GM21786 (cell line): ENCODE measurements at regions not wholly inside any gene's neighbourhood (a gene's known extent, or its start where the extent isn't known, plus 50 kb on each side); places are given as distances from the start of the nearest gene placed in this dataset.

ENCODE experiments used
- ATAC-seq: cut with Tn5 transposase; IDR thresholded peaks from one replicate; pipeline ENCODE4 v1.9.1; 2021; ENCODE audit not compliant: unreplicated experiment

DNA sequence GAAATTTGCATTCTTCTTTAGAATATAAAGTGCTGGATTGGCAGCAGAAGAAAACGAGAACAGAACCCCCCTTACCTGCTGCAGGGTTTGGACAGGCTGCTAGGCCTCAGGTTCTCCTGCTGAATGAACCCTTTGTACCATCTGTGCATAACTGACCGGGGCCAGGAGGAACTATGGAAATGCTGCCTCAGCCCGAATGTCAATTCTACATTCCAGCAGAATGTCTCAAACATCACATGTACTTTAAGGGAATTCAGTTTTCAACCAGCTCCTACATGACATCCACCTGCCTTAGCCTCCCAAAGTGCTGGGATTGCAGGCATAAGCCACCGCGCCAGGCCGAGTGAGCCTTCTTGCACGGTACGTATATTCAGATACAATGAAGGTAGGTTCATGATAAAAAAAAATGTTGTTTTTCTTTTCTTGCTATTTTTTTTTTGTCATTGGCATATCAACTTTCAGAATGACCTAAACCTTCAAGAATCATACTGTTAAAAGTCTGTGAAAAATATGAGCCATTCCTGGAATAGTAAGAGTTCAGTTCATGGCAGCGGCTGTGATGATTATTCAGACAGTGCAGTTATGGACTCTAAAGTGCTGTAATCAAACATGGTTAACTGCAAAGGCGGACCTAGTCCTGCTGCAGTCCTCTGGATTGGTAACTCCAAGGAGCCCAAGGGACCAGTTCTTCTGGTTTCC lies 84.4 kb upstream of the TNS3 start:
- ATAC-seq: no peak

DNA sequence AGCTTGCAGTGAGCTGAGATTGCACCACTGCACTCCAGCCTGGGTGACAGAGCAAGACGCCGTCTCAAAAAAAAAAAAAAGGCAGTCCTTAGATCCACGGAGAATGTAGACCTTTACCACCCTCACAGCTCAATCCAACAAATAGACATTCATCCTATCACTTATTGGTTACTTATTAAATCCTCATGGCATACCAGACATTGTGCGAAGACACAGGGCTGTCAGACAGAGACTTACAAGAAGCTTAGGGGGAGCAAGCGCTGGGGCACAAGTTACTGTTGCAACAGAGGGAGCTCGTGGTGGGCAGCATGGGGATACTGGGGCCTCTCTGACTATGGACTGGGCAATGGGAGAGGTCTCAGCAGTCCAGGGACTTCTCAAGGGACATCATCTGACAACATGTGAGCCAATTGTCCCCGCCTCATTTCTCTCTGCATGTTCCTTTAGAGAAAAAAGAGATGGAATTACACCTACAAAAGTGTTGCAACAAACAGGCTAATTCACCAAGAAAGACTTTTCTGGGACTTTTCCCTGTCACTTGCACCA lies 82.8 kb upstream of the TNS3 start:
- no peak for ATAC-seq

DNA sequence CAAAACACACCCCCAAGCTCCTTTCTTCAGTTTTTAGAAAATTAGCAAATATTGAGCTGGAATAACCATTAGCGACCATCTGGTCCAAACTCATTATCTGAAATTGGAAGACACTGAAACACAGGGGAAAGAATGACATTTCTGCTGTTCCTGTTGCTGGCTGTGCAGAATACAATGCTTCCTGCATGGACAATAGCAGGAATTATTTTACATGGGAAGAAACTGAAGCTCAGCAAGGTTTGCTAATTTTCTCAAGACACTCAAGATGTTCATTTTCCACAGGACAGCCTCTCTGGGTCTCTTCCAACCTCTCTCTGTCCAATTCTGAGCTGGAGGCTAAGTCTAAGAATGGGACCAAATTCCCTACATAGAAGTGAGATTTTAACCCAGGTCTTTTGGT lies 81.9 kb upstream of the TNS3 start:
- no peak for ATAC-seq

DNA sequence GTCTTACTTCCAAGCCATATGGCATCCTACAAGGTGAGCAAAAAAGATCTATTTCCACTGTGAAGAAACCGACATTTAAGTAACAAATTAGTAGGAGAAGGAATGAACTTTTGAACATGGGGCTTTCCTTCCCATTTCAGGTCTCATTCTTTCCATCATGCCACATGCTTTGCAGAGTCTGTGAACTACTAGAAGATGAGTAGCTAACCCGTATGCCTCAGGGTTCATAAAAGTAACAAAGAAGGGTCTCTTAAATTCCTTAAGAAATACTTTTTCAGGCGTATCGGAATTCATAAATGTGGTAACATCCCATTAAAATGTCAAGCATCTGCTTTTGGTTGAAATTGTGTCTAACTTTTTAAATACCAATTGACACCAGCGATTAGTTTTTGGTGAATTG lies 81.3 kb upstream of the TNS3 start:
- ATAC-seq: no peak

DNA sequence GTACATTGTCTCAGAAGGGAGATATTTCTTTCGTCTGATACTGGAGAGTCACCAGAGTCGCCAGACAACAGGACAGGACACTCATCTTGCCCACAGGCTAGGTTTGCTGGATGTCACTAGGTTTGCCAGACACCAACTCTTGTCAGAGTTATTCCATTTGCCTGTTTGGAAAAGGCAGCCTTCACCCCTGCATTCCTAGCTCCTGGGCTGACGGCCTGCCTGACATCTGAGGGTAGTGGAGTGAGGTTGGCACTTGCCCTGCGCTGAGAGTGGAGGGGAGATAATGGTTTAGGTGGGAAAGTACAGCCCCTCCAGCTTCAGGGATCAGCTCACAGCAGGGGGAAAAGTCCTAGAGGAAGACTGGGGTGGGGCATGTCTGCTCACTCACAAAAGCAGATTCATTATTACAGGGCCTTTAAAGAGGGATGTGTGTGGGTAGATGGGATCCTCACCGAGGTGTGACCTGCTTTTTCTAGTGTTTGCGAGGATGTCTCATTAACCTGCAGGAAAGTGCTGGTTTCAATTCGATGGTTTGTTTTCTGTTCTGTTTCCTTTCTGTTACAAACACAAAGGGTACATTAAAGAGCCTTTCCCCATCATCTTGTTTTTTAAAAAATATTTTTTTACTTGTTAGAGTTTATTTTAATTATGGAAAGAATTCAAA lies 79.3 kb upstream of the TNS3 start:
- no peak for ATAC-seq

DNA sequence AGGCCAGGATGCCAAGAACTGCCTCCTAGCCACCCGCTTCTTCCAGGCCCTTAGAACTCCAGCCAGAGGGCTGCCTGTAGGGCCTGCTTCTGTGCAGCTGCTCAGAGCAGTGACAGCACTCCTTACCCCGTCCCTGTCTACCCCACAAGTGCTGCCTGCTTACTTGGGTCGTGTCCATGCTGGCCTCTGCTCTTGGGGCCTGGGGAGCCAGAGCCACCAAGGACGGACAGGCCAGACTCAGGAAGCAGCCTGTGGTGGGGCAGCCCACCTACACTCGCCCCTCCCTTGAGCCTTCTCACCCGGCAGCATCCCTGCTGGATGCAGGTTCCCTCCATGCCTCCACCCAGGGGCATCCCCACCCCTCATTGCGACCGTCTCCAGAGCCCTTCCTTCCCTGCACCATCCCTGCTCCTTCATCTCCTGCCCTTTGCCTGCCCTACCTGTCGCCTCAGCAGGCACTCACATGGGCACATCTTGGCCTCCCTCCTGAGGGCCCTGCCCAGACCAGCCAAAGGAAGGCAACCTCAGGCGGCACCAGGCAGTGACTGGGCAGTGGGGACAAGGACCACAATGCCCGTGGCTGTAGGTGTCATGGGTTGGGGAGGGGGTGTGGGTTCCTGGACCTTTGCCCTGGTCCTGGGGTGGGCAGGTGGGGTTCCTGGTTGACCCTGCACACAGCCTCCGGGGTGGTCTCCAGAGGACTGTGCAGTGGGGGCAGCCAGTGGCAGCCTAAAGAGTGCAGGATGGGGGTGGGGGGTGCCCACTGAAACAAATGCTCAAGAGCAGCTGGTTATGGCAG lies 78.0 kb upstream of the TNS3 start:
- no peak for ATAC-seq

DNA sequence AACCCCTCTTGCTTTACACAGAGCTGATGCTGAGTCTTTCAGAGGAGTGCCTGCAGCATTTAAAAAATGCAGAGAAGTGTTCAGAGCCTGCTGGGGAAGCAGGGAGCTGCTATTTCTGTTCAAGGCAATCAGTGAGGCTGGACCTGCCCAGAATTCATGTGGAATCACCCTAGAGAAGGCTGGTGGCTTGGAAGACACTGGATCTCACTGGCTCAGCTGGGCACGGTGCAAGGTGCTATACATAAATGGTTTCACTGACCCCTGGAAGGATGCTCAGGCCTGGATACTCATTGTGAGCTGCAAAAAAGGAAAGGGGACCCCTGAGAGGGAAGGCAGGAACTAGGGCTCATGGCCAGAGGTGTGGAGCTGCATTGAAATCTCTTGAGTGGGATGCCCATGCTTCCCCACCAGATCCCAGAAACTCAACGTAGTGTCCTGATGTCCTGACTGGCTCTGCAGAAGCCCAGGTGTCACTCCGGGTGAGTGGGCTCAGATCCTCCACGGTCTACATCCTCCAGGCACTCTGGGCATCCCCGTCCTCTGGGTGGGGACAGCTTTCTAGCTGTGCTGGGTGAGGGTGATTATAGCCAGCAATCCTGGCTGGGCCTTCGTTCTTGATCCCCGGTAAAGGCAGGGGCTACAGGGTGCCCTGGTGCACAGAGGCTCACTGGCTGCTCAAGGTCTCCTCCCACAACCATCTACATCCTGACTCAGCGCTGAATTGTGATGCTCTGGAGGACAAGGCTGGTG lies 77.2 kb upstream of the TNS3 start:
- no peak for ATAC-seq

DNA sequence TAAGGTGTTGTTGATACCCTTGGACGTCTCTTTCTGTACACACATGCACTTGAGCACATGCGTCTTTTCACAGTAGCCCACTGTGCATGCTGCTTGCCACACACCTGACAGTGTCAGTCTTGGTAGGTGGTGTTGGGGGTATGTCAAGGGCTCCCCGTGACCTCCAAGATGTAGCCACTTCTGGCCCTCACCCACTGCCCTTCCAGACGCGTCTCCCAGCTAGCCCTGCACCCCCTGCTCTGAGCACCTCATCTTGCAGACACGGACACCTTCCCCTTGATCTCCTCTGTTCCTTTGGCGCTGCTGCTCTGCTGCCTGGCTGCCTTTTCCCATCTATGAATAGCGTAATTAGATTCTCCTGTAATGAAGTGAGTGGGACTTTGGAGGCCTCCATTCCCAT lies 75.2 kb upstream of the TNS3 start:
- ATAC-seq: no peak

DNA sequence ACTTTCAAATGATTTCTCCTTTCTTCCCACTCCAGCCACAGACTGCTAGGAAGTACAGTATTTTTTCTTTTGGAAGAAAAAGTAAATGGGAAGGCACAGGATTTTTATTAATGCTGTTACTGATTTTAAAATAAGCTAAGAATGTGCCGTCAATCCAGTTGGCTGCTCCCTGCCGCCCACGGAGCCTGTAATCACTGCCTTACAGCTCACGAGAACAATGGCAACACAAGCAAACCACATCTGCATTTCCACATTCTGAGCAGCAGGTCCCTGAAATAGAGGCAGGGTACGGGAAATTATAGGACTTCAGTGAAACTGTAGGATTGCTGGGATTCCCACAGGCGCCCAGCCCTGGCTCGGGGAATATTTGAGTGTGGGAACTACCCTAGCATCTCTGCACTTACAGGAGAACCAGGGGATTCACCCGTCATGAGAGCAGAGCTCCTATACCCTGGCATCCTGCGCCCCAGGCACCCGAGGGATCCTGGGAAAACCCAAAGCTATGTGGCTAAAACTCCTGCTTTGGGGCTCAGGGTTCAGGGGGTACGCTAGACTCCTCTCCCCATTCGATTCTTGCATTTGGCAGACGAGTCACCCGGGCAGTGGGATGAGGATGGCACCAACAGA lies 72.9 kb upstream of the TNS3 start:
- no peak for ATAC-seq

DNA sequence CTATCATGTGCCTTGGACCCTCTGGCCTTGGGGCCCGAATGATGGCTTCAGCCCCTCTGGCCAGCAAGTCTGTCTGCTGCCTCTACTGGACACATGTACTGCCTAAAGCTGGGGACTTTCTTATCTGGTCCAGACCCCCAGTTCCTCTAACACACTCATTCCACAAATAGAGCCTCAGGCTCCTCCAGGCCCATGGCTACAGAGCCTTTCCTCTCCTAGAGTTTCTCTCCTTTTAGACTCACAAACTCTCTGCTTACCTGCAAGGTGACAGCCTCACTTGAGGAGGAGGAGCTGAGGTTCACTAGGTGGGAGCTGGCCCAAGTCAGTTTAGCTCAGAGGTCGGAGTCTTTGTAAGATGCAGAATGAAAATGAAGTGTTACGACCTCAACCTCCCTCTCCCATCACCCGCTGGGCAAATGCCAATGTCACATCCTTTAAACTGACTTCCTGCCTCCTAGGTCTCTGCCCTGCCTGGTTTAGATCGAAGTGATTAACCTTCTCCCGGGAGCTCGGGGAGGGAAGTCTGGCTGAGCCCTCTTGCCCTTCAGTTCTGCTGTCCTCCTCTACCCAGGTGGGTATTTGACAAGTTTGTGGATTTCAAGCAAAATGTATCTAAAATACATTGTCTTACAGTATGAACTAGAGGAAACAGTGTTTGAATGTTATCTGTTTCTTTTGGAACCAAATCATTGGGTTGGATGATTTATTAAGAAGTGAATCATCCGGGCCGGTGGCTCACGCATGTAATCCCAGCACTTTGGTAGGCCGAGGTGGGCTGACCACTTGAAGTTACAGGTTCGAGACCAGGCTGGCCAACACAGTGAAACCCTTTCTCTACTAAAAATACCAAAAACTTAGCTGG lies 71.9 kb upstream of the TNS3 start:
- no peak for ATAC-seq

DNA sequence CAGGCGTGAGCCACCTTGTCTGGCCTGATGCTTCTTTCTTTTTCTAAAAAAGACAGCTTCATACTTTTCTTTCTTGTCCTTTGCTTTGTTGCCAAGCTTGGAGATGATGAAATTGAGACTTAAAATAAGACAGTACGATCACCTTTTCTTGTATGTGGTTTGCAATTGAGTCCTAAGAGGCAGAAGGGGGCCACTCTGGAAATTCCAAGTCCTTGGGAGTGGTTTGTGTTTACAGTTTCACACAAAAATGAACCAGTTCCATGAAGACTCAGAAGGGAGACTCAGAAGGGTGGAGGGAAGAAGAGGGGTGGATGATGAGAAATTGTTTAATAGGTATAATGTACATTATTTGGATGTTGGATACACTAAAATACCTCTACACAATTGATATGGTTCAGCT lies 70.7 kb upstream of the TNS3 start:
- ATAC-seq: no peak

DNA sequence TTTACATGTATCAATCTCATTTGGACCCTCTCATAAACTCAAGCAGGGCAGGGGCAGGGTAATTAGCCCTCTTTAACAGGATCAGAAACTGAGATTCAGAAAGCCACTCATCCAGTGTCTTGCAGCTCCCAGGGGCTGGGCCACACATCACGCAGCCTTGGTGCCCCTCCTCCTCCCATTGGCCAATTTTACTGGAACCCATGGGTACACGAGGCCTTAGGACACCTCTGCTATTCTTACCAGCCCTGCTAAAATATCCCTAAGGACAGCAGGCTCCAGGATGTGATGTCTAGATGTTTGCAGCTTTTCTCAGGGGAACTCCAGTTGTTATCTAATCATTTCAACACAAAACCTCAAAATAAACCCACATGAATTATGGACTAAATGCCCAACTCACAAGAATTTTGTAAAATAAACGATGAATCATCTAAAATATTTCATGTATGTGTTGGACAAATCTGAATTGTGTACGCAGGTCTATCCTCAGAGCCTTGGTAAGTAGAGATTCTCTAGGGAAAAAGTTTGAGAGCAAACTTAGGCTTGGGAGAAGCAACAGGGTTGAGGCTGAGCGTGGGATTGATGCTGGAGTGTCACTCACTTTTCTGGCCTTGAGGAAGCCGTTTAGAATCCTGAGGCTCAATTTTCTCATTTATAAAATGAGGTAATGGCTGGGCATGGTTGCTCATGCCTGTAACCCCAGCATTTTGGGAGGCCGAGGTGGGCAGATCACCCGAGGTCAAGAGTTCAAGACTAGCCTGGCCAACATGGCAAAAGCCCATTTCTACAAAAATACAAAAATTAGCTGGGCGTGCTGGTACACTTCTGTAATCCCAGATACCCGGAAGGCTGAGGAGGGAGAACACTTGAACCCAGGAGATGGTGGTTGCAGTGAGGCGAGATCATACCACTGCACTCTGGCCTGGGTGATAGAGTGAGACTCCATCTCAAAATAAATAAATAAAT lies 69.7 kb upstream of the TNS3 start:
- no peak for ATAC-seq

DNA sequence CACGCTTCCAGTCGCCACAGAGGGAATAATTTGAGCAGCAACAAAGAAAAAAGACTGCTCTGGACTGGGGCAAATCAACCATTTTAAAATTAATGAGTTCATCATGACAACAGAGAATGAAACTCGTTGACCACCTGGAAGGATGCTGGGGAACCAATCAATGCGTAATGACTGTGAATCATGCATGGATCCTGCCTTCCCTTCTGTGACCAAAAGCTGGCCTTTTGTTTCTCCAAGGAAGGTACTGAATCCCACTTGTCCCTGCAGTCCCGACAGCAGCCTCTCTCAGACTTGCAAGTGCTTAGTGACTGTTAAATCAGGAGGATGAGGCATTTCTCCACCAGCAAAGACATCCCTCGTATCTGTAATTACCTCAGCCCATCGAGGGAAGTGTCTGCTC lies 68.0 kb upstream of the TNS3 start:
- ATAC-seq: no peak

DNA sequence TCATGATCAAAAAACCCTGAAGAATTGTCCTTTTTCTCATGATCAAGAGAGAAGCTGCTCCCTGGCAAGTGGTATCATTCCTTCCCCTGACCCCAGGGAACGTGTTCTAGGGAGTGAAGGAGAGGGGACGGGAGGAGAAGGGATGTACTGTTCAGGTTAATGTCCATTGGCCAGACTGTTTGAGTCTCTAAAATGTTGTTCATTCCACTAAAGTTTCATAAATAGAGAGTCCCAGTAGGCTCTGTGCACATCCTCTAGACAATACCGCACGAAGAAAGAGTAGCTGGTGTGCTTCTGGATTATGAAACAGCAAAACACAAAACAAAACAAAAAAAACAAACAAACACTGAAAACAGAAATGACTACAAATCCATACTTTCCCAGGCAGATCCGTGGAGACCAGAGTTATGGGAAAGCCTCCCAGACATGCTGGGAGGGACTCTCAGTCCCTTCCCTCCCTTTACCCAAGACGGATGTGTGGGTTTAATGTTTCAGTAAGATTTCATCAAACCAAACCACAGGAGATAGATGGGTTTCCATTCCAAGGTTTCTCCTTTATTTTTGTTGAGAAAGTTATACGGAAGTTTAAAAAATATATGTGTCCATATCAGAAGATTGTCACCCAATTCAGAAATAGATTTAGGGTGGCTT lies 66.5 kb upstream of the TNS3 start:
- no peak for ATAC-seq

DNA sequence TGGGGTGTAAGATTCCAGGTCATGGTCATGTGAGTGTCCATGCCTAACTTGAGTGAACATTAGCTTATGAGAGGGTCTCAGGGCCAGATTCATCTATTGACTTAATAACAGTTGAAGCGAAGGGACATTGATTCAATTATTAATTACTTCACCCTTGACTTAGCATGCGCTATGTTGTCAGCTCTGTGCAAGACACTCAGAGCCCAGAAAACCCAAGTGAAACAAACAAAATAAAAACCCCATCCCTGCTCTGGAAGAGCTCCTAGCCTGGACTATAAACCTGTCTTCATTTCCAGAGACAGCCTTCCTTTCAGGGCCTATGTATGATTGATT lies 66.0 kb upstream of the TNS3 start:
- ATAC-seq: no peak

DNA sequence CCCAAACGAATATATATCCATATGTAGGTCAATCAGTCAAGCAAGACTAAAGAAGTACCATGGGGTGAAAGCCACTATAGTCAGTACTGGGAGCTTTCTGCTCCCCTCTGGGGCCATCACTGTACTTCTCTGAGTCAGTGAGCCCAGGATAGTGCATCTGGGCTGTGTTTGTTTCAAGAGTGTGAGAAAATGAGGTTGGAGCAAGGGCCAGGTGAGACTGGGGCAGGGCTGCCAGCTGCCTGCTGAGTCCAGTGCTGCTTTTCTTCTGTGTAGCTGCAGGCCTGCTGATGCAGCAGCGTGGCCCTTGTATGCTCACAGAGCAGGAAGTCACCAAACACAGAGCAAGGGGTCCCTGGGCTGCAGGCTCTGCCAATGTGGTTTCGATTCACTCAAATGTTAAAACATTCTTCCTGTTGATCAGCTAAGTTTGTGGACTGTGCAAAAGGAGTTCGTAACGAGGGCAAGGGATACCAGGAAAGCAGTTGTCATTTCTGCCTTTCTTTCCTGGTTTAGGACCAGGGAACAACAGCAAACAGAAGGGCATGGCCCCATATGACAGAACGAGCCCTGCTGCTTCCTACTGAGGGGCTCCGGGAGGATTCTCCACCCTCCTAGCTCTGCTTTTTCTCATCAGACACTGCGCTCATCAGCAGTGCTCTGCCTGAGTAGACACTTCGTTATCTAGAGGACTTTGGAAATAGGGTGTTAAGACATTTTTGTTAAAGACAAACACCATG lies 65.4 kb upstream of the TNS3 start:
- ATAC-seq: peak; percentile 88

DNA sequence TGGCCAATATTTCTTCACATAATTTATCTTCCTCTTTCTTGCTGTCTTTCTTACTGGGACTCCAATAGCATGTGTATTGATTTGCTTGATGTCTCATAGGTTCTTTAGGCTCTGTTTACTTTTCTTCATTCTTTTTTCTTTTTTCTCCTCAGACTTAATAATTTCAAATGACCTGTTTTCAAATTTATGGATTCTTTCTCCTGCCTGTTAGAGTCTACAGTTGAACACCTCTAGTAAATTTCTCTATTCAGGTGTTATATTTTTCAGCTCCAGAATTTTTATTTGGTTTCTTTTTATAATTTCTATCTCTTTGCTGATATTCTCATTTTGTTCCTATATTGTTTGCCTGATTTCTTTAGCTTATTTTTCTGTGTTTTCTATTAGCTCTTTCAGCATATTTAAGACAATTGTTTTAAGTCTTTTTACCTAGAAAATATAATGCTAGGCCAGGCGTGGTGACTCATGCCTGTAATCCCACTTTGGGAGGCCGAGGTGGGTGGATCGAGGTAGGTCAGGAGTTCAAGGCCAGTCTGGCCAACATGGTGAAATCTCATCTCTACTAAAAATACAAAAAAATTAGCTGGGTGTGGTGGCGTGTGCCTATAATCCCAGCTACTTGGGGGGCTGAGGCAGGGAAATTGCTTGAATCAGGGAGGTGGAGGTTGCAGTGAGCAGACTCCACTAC lies 61.9 kb upstream of the TNS3 start:
- ATAC-seq: no peak
